Coronary artery (tissue), 2 donors: ENCODE measurements at regions not wholly inside any gene's neighbourhood (a gene's known extent, or its start where the extent isn't known, plus 50 kb on each side); places are given as distances from the start of the nearest gene placed in this dataset.

ENCODE experiments used
- DNase-seq: peaks from one replicate; pipeline ENCODE4 v3.0.0-alpha.2; 2017; ENCODE audit warnings: low spot score
- H3K27ac ChIP-seq, 2 donors: fragments of 200-600 bp; sonication (generic); one replicate each; pipeline ENCODE4 v1.5.1; 2016 to 2019
- H3K4me3 ChIP-seq: fragments of 200-600 bp; sonication (generic); 2 replicates; pipeline ENCODE4 v1.5.1; 2016; ENCODE audit warnings: mild to moderate bottlenecking, moderate library complexity
- CTCF ChIP-seq: fragments of 200-600 bp; sonication (generic); IDR thresholded peaks from one replicate; pipeline ENCODE4 v1.5.1; 2019; ENCODE audit warnings: antibody characterized with exemption

GRCh38 chr2:154995361-154995760 is 296.9 kb downstream of the KCNJ3 start:
- DNase-seq, result no peak
- no peak for TF ChIP-seq CTCF
- Histone ChIP-seq H3K4me3 (no peak overlapping the region), H3K27ac (no peak overlapping the region)

DNA sequence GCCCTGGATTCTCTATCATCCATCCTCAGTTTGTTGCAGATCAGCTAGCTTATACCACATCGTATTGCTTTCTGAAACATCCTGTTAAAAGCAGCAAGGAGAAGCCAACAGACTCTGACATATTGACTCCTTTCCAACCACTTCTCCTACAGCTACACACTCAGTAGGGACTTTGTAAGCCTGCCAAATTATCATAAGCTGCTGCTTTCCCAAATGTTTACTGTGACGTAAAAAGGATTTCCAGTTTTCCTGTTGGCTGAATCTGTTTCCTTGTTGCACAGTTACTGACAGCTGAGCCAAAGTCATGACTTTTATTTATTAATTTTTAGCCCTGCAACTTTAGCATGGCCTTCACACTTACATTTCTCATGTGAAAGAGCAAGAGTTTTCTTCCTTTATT is 294.3 kb downstream of the KCNJ3 start:
- no peak for DNase-seq
- TF ChIP-seq CTCF, result no peak
- Histone ChIP-seq H3K4me3 (no peak overlapping the region), H3K27ac (no peak overlapping the region)

- Histone ChIP-seq H3K4me3 (no peak overlapping the region), H3K27ac (no peak overlapping the region)
- no peak for DNase-seq
- no peak for TF ChIP-seq CTCF
Observed at GRCh38 chr2:154978710-154979109, 280.2 kb downstream of the KCNJ3 start.

- Histone ChIP-seq H3K27ac (no peak overlapping the region), H3K4me3 (no peak overlapping the region)
- no peak for TF ChIP-seq CTCF
- no peak for DNase-seq
Observed at GRCh38 chr2:154978244-154978643, 279.7 kb downstream of the KCNJ3 start.

DNA sequence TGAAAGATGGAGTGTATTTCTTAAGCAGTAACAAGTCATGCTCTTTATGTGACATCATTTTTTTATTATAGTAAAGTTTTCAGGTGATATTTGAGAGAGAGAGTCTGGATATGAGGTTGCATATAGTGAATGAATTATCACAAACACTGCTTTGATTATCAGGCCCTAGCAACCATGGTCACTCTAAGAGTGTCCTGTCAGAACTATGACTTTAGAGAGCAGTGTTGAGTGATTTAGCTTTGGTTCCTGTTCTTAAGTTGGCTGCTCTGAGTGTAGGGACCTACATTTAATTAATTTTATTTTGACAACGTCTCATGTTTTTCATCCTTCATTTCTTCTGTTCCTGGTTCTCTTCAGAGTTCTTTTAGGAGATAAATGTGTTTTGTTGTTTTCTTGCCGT is 275.5 kb downstream of the KCNJ3 start:
- Histone ChIP-seq H3K4me3 (no peak overlapping the region), H3K27ac (no peak overlapping the region)
- TF ChIP-seq CTCF, result no peak
- no peak for DNase-seq

- Histone ChIP-seq H3K4me3 (no peak overlapping the region), H3K27ac (no peak overlapping the region)
- DNase-seq, result no peak
- no peak for TF ChIP-seq CTCF
Observed at GRCh38 chr2:154963511-154963910, 265.0 kb downstream of the KCNJ3 start.

GRCh38 chr2:154961676-154962075 is 263.2 kb downstream of the KCNJ3 start:
- TF ChIP-seq CTCF, result no peak
- no peak overlapping the region for H3K4me3 ChIP-seq
- H3K27ac ChIP-seq, result no peak overlapping the region
- no peak for DNase-seq
